Stimulated activated CD4-positive, alpha-beta T cell treated with anti-CD3 and anti-CD28 coated beads, Interleukin-4, amount 100 ng/mL, for 24 hours (primary cell): ENCODE measurements at regions not wholly inside any gene's neighbourhood (a gene's known extent, or its start where the extent isn't known, plus 50 kb on each side); places are given as distances from the start of the nearest gene placed in this dataset.

Experiments
- DNase-seq: peaks from one replicate; pipeline ENCODE4 v3.0.0-alpha.2; 2020

GRCh38 chr11:97814325-97814959 is 1206.3 kb upstream of the CNTN5 start:
- DNase-seq = no peak

- no peak for DNase-seq
These were observed 1205.1 kb upstream of the CNTN5 start for GRCh38 chr11:97815667-97816066.

- no peak for DNase-seq
These were observed 1188.3 kb upstream of the CNTN5 start for GRCh38 chr11:97832451-97832850.

- no peak for DNase-seq
These were observed 1187.3 kb upstream of the CNTN5 start for GRCh38 chr11:97833412-97833811.

GRCh38 chr11:97844016-97844415 is 1176.7 kb upstream of the CNTN5 start:
- DNase-seq = no peak

- DNase-seq = no peak
These were observed 1173.0 kb upstream of the CNTN5 start for GRCh38 chr11:97847730-97848129.

- DNase-seq = no peak
These were observed 1170.0 kb upstream of the CNTN5 start for GRCh38 chr11:97850701-97851100.

- DNase-seq = no peak
These were observed 1166.4 kb upstream of the CNTN5 start for GRCh38 chr11:97854357-97854756.

GRCh38 chr11:97854877-97855276 is 1165.9 kb upstream of the CNTN5 start:
- DNase-seq = no peak

- no peak for DNase-seq
These were observed 1164.1 kb upstream of the CNTN5 start for GRCh38 chr11:97856666-97857065.

GRCh38 chr11:97860237-97860636 is 1160.5 kb upstream of the CNTN5 start:
- no peak for DNase-seq

GRCh38 chr11:97862021-97862420 is 1158.7 kb upstream of the CNTN5 start:
- DNase-seq = no peak

- DNase-seq = no peak
These were observed 1155.2 kb upstream of the CNTN5 start for GRCh38 chr11:97865424-97866012.

- DNase-seq = no peak
These were observed 1148.9 kb upstream of the CNTN5 start for GRCh38 chr11:97871816-97872215.

GRCh38 chr11:97880209-97880608 is 1140.5 kb upstream of the CNTN5 start:
- DNase-seq = no peak

GRCh38 chr11:97883086-97883485 is 1137.7 kb upstream of the CNTN5 start:
- no peak for DNase-seq

- no peak for DNase-seq
These were observed 1132.1 kb upstream of the CNTN5 start for GRCh38 chr11:97888641-97889040.

- DNase-seq = no peak
These were observed 1130.3 kb upstream of the CNTN5 start for GRCh38 chr11:97890466-97890865.

- no peak for DNase-seq
These were observed 1127.1 kb upstream of the CNTN5 start for GRCh38 chr11:97893612-97894011.

GRCh38 chr11:97894978-97895377 is 1125.8 kb upstream of the CNTN5 start:
- no peak for DNase-seq

GRCh38 chr11:97895572-97895971 is 1125.2 kb upstream of the CNTN5 start:
- no peak for DNase-seq

- DNase-seq = no peak
These were observed 1117.9 kb upstream of the CNTN5 start for GRCh38 chr11:97902828-97903227.

- DNase-seq = no peak
These were observed 1115.6 kb upstream of the CNTN5 start for GRCh38 chr11:97905101-97905500.

GRCh38 chr11:97905671-97906070 is 1115.1 kb upstream of the CNTN5 start:
- no peak for DNase-seq

GRCh38 chr11:97908354-97908753 is 1112.4 kb upstream of the CNTN5 start:
- DNase-seq = no peak
